ENCODE measurements at regions not wholly inside any gene's neighbourhood (a gene's known extent, or its start where the extent isn't known, plus 50 kb on each side); places are given as distances from the start of the nearest gene placed in this dataset.

- WGBS, 2 experiments, result 93 to 94% methylated on average over 4 of the region's 4 CpGs
- Histone ChIP-seq H3K4me3 (ENCODE audit: insufficient read depth, low read depth, low read length) (no peak overlapping the region), H3K4me1 (ENCODE audit: control insufficient read depth, insufficient read depth, low read length) (no peaks in the 10 kb centered on the region), H3K27ac (ENCODE audit: insufficient read depth, low read depth, low read length, poor library complexity, severe bottlenecking) (no peak overlapping the region), H3K36me3 (ENCODE audit: control insufficient read depth, insufficient read depth, low read length) (no peaks in the 10 kb centered on the region), H3K27me3 (ENCODE audit: control insufficient read depth, insufficient read depth, low read length, poor library complexity, severe bottlenecking) (no peaks in the 10 kb centered on the region), H3K9me3 (ENCODE audit: control insufficient read depth, low read length) (no peaks in the 10 kb centered on the region)
Observed at GRCh38 chr1:87178441-87178840, 150.2 kb upstream of the LMO4 start.

- Histone ChIP-seq H3K4me1 (ENCODE audit: control insufficient read depth, insufficient read depth, low read length) (no peaks in the 10 kb centered on the region), H3K27ac (ENCODE audit: insufficient read depth, low read depth, low read length, poor library complexity, severe bottlenecking) (no peak overlapping the region), H3K9me3 (ENCODE audit: control insufficient read depth, low read length) (no peaks in the 10 kb centered on the region), H3K36me3 (ENCODE audit: control insufficient read depth, insufficient read depth, low read length) (no peaks in the 10 kb centered on the region), H3K4me3 (ENCODE audit: insufficient read depth, low read depth, low read length) (no peak overlapping the region), H3K27me3 (ENCODE audit: control insufficient read depth, insufficient read depth, low read length, poor library complexity, severe bottlenecking) (no peaks in the 10 kb centered on the region)
- 93 to 95% methylated on average over 15 of the region's 15 CpGs for WGBS, 2 experiments
Observed at GRCh38 chr1:87179076-87179810, 149.4 kb upstream of the LMO4 start.

- H3K36me3 ChIP-seq (ENCODE audit: control insufficient read depth, insufficient read depth, low read length), result no peaks in the 10 kb centered on the region
- H3K4me1 ChIP-seq (ENCODE audit: control insufficient read depth, insufficient read depth, low read length), result no peaks in the 10 kb centered on the region
- no peaks in the 10 kb centered on the region for H3K9me3 ChIP-seq (ENCODE audit: control insufficient read depth, low read length)
- no peaks in the 10 kb centered on the region for H3K27me3 ChIP-seq (ENCODE audit: control insufficient read depth, insufficient read depth, low read length, poor library complexity, severe bottlenecking)
- no peak overlapping the region for H3K27ac ChIP-seq (ENCODE audit: insufficient read depth, low read depth, low read length, poor library complexity, severe bottlenecking)
- H3K4me3 ChIP-seq (ENCODE audit: insufficient read depth, low read depth, low read length), result no peak overlapping the region
- WGBS, 2 experiments, result 89 to 92% methylated on average over 8 of the region's 8 CpGs
Observed at GRCh38 chr1:87179851-87180519, 148.7 kb upstream of the LMO4 start.

GRCh38 chr1:87180682-87181081, 148.0 kb upstream of the LMO4 start:
- Histone ChIP-seq H3K9me3 (ENCODE audit: control insufficient read depth, low read length) (no peaks in the 10 kb centered on the region), H3K4me3 (ENCODE audit: insufficient read depth, low read depth, low read length) (no peak overlapping the region), H3K27me3 (ENCODE audit: control insufficient read depth, insufficient read depth, low read length, poor library complexity, severe bottlenecking) (no peaks in the 10 kb centered on the region), H3K27ac (ENCODE audit: insufficient read depth, low read depth, low read length, poor library complexity, severe bottlenecking) (no peak overlapping the region), H3K4me1 (ENCODE audit: control insufficient read depth, insufficient read depth, low read length) (no peaks in the 10 kb centered on the region), H3K36me3 (ENCODE audit: control insufficient read depth, insufficient read depth, low read length) (no peaks in the 10 kb centered on the region)
- 95 to 96% methylated on average over 3 of the region's 3 CpGs for WGBS, 2 experiments

GRCh38 chr1:87182611-87183010, 146.1 kb upstream of the LMO4 start:
- H3K27ac ChIP-seq (ENCODE audit: insufficient read depth, low read depth, low read length, poor library complexity, severe bottlenecking), result no peak overlapping the region
- H3K27me3 ChIP-seq (ENCODE audit: control insufficient read depth, insufficient read depth, low read length, poor library complexity, severe bottlenecking), result no peaks in the 10 kb centered on the region
- no peaks in the 10 kb centered on the region for H3K4me1 ChIP-seq (ENCODE audit: control insufficient read depth, insufficient read depth, low read length)
- no peak overlapping the region for H3K4me3 ChIP-seq (ENCODE audit: insufficient read depth, low read depth, low read length)
- H3K36me3 ChIP-seq (ENCODE audit: control insufficient read depth, insufficient read depth, low read length), result no peaks in the 10 kb centered on the region
- H3K9me3 ChIP-seq (ENCODE audit: control insufficient read depth, low read length), result no peaks in the 10 kb centered on the region

GRCh38 chr1:87185077-87185476, 143.6 kb upstream of the LMO4 start:
- no peak overlapping the region for H3K27ac ChIP-seq (ENCODE audit: insufficient read depth, low read depth, low read length, poor library complexity, severe bottlenecking)

GRCh38 chr1:87186346-87186745, 142.3 kb upstream of the LMO4 start:
- Histone ChIP-seq H3K27me3 (ENCODE audit: control insufficient read depth, insufficient read depth, low read length, poor library complexity, severe bottlenecking) (no peaks in the 10 kb centered on the region), H3K9me3 (ENCODE audit: control insufficient read depth, low read length) (no peaks in the 10 kb centered on the region), H3K27ac (ENCODE audit: insufficient read depth, low read depth, low read length, poor library complexity, severe bottlenecking) (no peak overlapping the region), H3K4me3 (ENCODE audit: insufficient read depth, low read depth, low read length) (no peak overlapping the region), H3K36me3 (ENCODE audit: control insufficient read depth, insufficient read depth, low read length) (no peaks in the 10 kb centered on the region), H3K4me1 (ENCODE audit: control insufficient read depth, insufficient read depth, low read length) (peaks cover 5% of the 10 kb centered on the region)
- 91 to 100% methylated on average over 3 of the region's 3 CpGs for WGBS, 2 experiments

More at GRCh38 chr1:87185077-87185476, 143.6 kb upstream of the LMO4 start:
- Histone ChIP-seq H3K27me3 (ENCODE audit: control insufficient read depth, insufficient read depth, low read length, poor library complexity, severe bottlenecking) (no peaks in the 10 kb centered on the region), H3K9me3 (ENCODE audit: control insufficient read depth, low read length) (no peaks in the 10 kb centered on the region), H3K36me3 (ENCODE audit: control insufficient read depth, insufficient read depth, low read length) (no peaks in the 10 kb centered on the region), H3K4me3 (ENCODE audit: insufficient read depth, low read depth, low read length) (no peak overlapping the region), H3K4me1 (ENCODE audit: control insufficient read depth, insufficient read depth, low read length) (no peaks in the 10 kb centered on the region)
- 92% methylated on average over 4 of the region's 4 CpGs for WGBS, 2 experiments

- H3K27me3 ChIP-seq (ENCODE audit: control insufficient read depth, insufficient read depth, low read length, poor library complexity, severe bottlenecking), result no peaks in the 10 kb centered on the region
- WGBS, 2 experiments, result 84 to 95% methylated on average over 3 of the region's 3 CpGs
- peaks cover 5% of the 10 kb centered on the region for H3K4me1 ChIP-seq (ENCODE audit: control insufficient read depth, insufficient read depth, low read length)
- H3K9me3 ChIP-seq (ENCODE audit: control insufficient read depth, low read length), result no peaks in the 10 kb centered on the region
- no peaks in the 10 kb centered on the region for H3K36me3 ChIP-seq (ENCODE audit: control insufficient read depth, insufficient read depth, low read length)
- H3K4me3 ChIP-seq (ENCODE audit: insufficient read depth, low read depth, low read length), result no peak overlapping the region
- no peak overlapping the region for H3K27ac ChIP-seq (ENCODE audit: insufficient read depth, low read depth, low read length, poor library complexity, severe bottlenecking)
Observed at GRCh38 chr1:87188640-87189039, 140.0 kb upstream of the LMO4 start.

GRCh38 chr1:87190402-87190801, 138.3 kb upstream of the LMO4 start:
- Histone ChIP-seq H3K4me1 (ENCODE audit: control insufficient read depth, insufficient read depth, low read length) (peaks cover 5% of the 10 kb centered on the region), H3K9me3 (ENCODE audit: control insufficient read depth, low read length) (no peaks in the 10 kb centered on the region), H3K27me3 (ENCODE audit: control insufficient read depth, insufficient read depth, low read length, poor library complexity, severe bottlenecking) (no peaks in the 10 kb centered on the region), H3K27ac (ENCODE audit: insufficient read depth, low read depth, low read length, poor library complexity, severe bottlenecking) (no peak overlapping the region), H3K36me3 (ENCODE audit: control insufficient read depth, insufficient read depth, low read length) (no peaks in the 10 kb centered on the region), H3K4me3 (ENCODE audit: insufficient read depth, low read depth, low read length) (no peak overlapping the region)
- WGBS, 2 experiments, result 86 to 93% methylated on average over 2 of the region's 2 CpGs

- H3K4me3 ChIP-seq (ENCODE audit: insufficient read depth, low read depth, low read length), result no peak overlapping the region
- no peaks in the 10 kb centered on the region for H3K36me3 ChIP-seq (ENCODE audit: control insufficient read depth, insufficient read depth, low read length)
- H3K27ac ChIP-seq (ENCODE audit: insufficient read depth, low read depth, low read length, poor library complexity, severe bottlenecking), result no peak overlapping the region
- peaks cover 5% of the 10 kb centered on the region for H3K4me1 ChIP-seq (ENCODE audit: control insufficient read depth, insufficient read depth, low read length)
- H3K27me3 ChIP-seq (ENCODE audit: control insufficient read depth, insufficient read depth, low read length, poor library complexity, severe bottlenecking), result no peaks in the 10 kb centered on the region
- 85 to 96% methylated on average over 2 of the region's 2 CpGs for WGBS, 2 experiments
- no peaks in the 10 kb centered on the region for H3K9me3 ChIP-seq (ENCODE audit: control insufficient read depth, low read length)
Observed at GRCh38 chr1:87191646-87192045, 137.0 kb upstream of the LMO4 start.
